OCI-LY1 (cell line): ENCODE measurements at regions not wholly inside any gene's neighbourhood (a gene's known extent, or its start where the extent isn't known, plus 50 kb on each side); places are given as distances from the start of the nearest gene placed in this dataset.

Source experiments
- EZH2 ChIP-seq: fragments of 200-600 bp; sonication (generic), shearing (Covaris generic); IDR thresholded peaks from 2 replicates; pipeline ENCODE4 v1.8.0; 2017; ENCODE audit warnings: borderline replicate concordance, mixed run types, mild to moderate bottlenecking, antibody characterized with exemption, low read length, moderate library complexity, mixed read lengths
- TF ChIP-seq, protein P1 (sequence below): fragments of 200-600 bp; sonication (generic), shearing (Covaris generic); IDR thresholded peaks from 2 replicates; pipeline ENCODE4 v1.5.1; 2017; ENCODE audit warnings: mild to moderate bottlenecking, antibody characterized with exemption, low read length, moderate library complexity, mixed read lengths

DNA sequence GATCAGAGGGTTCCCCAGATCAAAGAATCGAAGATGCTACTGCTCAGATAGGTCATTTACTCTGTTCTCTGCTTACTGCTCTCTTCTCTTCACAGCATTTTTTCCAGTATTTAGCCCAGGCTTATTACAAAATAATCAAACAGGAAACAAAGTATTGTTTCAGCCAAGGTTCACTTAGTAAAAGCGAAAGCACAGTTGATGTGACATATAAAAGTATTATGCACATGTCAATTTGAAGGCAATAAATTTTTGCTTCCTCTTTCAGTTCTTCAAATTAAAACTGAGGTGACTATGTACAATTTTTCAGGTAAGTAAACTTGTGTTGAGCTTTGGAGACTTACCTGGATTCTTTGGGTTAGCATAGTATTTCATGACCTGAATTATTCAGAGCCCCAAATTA is 262.8 kb upstream of the CHST9 start:
- TF ChIP-seq, protein P1, sequence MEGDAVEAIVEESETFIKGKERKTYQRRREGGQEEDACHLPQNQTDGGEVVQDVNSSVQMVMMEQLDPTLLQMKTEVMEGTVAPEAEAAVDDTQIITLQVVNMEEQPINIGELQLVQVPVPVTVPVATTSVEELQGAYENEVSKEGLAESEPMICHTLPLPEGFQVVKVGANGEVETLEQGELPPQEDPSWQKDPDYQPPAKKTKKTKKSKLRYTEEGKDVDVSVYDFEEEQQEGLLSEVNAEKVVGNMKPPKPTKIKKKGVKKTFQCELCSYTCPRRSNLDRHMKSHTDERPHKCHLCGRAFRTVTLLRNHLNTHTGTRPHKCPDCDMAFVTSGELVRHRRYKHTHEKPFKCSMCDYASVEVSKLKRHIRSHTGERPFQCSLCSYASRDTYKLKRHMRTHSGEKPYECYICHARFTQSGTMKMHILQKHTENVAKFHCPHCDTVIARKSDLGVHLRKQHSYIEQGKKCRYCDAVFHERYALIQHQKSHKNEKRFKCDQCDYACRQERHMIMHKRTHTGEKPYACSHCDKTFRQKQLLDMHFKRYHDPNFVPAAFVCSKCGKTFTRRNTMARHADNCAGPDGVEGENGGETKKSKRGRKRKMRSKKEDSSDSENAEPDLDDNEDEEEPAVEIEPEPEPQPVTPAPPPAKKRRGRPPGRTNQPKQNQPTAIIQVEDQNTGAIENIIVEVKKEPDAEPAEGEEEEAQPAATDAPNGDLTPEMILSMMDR, result no peak
- TF ChIP-seq EZH2, result no peak
